Activated CD8-positive, alpha-beta memory T cell treated with anti-CD3 and anti-CD28 coated beads, Interleukin-2, amount 50 U/mL, for 48 hours (primary cell): ENCODE measurements at regions not wholly inside any gene's neighbourhood (a gene's known extent, or its start where the extent isn't known, plus 50 kb on each side); places are given as distances from the start of the nearest gene placed in this dataset.

Experiments used
- DNase-seq: peaks from one replicate; pipeline ENCODE4 v3.0.0-alpha.2; 2020

GRCh38 chr1:5444396-5444795, 547.8 kb downstream of the NPHP4 start:
- no peak for DNase-seq

- no peak for DNase-seq
Observed at GRCh38 chr1:5436808-5437207, 555.4 kb downstream of the NPHP4 start.

GRCh38 chr1:5435414-5435813, 556.8 kb downstream of the NPHP4 start:
- DNase-seq = no peak

DNA sequence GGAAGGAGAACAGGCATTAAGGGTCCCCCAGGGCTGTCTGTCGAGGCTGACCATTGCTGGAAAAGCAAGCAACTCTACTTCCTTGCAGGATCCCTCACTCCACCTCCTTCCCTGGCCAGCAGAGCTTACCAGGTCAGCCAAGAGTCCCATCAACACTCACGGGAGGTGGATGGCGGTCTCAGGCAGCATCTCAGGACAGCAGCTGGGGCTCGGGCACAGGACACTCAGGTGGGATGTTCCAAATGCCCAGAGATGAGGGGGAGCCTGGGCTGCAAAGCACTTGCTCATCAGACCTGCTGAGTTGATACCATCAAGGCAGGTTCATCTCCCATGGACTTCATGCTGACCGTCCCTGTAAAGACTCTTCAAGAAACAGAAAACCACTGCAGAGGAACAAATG, 559.8 kb downstream of the NPHP4 start:
- DNase-seq = no peak

GRCh38 chr1:5430911-5431697, 561.1 kb downstream of the NPHP4 start:
- no peak for DNase-seq

DNA sequence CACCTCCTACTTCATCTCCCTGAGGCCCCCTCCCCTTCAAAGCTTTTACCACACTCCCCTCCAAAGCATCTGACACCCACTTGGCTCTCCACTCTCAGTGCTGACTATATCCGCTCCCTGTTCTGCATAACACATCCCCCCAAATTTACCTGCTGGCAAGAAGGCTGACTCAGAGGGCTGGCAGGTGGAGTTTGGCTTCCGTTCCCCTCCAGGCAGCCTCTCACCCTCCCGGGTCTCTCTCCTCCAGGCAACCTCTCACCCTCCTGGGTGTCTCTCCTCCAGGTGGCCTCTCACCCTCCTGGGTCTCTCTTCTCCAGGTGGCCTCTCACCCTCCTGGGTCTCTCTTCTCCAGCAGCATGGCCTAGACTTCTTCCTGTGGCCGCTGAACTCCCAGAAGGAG, 562.1 kb downstream of the NPHP4 start:
- no peak for DNase-seq

- DNase-seq = no peak
Observed at GRCh38 chr1:5428351-5428750, 563.9 kb downstream of the NPHP4 start.

DNA sequence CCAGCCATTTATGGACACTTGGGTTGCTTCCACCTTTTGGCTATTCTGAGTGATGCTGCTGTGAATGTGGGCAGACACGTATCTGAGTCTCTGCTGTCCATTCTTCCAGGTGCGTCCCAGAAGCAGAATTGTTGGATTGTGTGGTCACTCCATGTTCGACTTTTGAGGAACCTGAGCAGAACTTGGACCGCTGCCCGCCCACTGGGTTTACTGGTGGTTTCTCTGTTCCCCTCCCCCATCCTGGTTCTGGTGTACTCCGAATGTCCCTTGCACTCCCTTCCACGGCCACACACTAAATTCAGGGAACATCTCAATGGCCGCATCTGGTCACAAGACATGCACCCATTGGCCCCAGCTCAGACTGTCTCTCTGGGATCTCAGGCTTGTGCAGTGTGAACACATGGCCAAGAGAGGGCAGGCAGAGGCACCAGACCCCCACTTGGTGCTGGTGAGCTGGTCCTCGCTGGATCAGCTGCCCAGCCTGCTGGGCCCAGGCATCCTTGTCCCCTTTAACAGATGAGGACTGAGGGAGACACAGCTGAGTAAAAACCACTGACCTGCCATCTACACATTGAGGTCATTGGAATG, 565.1 kb downstream of the NPHP4 start:
- DNase-seq = no peak

DNA sequence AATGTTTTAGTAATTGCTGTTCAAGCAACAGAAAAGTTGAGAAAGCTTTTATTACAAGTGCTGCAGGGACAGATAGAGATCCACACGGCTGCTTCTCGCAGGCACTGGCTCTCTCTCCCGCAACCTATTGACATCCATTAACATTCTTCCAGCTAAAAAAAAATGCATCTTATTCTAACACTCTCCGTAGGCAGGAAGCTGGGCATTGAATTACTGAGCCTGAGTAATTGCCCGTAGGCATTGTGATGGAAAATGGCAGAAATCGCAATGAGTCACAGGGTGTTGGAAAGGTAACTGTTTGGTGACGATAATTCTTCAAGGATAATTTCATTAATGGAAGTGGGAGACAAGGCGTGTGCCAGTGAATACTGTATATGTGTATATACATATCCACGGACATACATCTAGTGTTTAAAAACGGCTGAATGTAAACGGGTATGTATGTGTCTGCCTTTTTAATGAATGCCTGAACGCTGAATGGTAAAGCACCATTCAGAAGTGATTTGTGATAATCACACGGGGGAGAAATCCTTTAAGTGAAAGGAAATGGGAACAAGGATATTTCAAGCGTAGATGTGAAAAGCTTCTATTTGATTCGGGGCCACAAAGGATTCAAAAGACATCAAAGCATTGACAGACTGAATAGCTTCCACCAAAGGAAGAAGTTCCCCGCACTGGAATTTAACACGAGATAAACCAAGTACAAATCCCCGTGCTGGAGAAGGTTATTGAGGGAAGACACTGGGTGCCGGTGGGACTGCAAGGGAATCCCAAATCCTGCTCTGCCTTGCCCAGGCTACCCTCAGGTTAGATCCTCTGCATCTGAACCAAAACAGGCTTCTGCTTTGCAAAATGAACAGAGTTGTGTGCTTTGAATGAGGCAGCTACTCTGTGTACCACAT, 567.2 kb downstream of the NPHP4 start:
- no peak for DNase-seq

- DNase-seq = peak; percentile 63
Observed at GRCh38 chr1:5423109-5423508, 569.1 kb downstream of the NPHP4 start.

- DNase-seq = no peak
Observed at GRCh38 chr1:5419501-5419900, 572.7 kb downstream of the NPHP4 start.

DNA sequence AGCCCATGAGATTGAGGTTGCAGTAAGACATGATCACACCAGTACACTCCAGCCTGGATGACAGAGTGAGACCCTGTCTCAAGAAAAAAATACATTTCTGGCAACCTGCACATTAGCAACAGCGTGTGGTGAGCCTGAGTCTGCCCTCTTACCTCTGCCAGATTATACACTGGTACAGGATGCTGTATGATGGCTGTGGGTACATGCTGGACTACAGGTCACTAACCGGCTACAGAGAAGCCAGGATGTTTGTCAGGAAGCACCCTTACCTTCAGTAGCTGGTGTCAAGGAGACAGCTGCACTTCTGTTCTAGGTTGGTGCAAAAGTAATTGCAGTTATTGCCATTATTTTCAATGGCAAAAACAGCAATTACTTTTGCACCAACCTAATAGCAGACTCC, 575.7 kb downstream of the NPHP4 start:
- no peak for DNase-seq

- no peak for DNase-seq
Observed at GRCh38 chr1:5415606-5416005, 576.6 kb downstream of the NPHP4 start.

DNA sequence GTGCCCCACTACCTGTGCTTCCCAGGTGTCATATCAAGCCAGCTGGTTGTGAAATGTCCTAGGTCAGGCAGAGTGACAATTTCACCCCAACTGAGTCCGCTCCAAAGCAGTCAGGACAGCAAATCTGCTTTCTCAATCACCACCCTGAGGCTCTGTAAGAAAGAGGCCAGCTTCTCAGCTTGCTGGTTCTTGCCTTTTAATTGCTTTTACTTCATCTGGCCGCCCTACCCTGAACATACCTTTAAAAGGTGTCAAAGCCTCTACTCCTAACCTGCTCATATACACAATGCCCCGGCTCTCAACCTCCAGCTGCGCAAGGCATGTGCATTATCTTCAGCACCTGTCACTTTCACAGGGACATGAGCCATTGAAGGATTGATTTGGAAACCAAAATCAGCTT, 581.6 kb downstream of the NPHP4 start:
- DNase-seq = no peak

DNA sequence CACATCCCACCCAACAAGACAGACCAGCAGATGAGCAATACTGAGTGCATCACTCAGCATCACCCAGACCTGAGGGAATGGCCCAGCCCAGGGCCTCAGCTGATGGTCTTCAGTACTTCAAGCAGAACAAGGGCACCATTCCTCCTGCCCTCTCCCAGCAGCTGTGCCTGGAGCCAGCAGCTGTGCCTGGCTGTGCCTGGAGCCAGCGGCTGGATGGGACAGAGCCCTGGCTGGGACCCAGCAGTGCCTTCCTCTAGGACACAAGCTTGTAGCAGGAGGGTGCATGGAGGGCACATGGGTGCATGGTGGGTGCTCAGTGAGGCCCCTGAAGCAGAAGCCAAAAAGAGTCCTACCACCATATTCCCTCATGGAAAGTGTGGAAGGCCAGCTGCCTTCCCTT, 583.8 kb downstream of the NPHP4 start:
- no peak for DNase-seq

DNA sequence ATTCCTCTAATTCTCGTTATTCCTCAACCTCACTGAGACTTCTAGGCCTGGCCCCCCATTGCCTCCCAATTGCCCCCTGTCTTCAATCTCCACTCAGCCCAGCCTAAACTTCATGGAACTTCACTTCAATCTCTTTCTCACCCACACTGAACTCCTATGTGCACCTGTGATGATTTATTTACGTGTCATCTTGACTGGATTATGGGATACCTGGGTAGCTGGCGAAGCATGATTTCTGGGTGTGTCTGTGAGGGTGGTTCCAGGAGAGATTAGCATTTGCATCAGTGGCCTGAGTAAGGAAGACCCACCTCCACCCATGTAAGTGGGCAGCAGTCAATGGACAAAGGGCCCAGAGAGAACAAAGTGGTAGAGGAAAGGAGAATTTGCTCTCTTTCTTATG, 587.0 kb downstream of the NPHP4 start:
- no peak for DNase-seq

DNA sequence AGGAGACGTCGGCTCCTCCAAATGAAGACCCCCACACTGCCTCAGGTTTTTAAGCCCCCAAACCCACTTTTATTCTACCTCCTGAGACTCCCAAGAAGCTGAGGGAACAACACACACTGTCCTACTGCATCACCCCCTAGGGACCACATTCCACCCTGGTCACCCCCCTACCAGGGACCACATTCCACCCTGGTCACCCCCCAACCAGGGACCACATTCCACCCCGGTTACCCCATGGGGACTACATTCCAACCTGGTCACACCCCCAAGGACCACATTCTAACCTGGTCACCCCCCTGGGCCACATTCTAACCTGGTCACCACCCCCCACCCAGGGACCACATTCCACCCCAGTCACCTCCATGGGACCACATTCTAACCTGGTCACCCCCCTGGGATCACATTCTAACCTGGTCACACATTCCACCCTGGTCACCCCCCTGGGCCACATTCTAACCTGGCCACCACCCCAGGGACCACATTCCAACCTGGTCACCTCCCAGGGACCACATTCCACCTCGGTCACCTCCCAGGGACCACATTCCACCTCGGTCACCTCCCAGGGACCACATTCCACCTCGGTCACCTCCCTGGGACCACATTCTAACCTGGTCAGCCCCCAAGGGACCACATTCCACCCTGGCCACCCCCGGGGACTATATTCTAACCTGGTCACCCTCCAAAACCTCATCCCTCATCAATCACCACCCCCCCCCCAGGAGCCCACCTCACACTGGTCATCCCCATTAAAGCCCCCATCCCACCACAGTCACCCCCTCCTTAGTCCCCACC, 587.6 kb downstream of the NPHP4 start:
- no peak for DNase-seq

GRCh38 chr1:5403935-5404334, 588.3 kb downstream of the NPHP4 start:
- DNase-seq = no peak

DNA sequence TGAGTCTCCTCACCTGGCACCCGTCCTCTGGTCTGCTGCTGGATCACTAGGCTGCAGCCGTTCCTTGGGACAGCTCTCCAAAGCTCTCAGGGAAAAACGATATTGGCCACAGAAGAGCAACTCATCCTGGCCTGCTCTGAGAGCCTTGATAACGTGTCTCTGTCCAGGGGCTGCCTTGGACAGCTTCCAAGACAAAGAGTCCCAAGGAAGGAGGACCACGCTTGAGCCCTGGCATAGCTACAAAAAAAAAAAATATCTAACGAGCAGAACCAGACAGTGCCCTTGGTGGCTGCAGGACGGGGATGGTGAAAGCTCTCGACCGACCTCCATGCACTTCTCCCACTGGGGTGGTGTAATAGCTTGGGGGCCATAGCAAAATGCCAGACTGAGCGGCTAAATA, 589.6 kb downstream of the NPHP4 start:
- DNase-seq = no peak

- no peak for DNase-seq
Observed at GRCh38 chr1:5399771-5400170, 592.5 kb downstream of the NPHP4 start.

DNA sequence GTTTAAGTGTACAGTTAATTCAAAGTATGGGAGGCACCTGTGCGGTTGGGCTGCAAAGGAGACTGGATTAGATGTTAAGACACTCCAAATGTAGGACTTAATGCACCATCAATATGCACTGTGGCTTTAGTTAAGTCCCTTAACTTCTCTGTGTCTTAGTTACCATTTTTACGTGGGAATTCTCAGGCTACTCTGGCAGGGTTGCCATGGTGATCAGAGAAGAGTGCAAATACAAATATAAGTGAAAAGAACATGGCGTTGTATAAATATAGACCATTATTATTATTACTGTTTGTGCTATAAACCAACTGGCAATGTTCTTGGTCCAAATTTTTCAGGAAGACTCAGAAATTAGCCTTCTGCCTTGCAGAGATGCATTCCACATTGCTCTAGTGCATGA, 595.6 kb downstream of the NPHP4 start:
- no peak for DNase-seq

- DNase-seq = no peak
Observed at GRCh38 chr1:5394111-5394510, 598.1 kb downstream of the NPHP4 start.

DNA sequence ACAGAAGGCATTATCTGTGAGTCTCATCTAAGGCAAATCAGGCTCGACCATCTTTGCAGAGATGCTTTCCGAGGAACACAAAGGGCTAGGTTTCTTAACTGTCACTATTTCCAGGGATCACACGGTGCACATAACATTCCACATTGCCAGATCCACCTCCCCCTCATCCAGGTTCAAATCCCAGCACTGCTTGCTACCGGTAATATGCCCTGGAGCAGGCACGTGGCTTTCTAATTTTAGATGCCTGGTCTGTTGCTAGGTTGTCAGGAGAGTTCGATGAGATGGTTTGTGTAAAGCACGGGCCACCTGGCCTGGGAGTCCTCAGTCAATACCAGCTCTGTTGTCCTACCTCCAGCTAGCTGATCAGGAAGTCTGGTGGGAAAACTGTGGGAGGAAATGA, 598.6 kb downstream of the NPHP4 start:
- DNase-seq = no peak
